Nephron (organoid): ENCODE measurements at regions not wholly inside any gene's neighbourhood (a gene's known extent, or its start where the extent isn't known, plus 50 kb on each side); places are given as distances from the start of the nearest gene placed in this dataset.
A peak's percentile ranks its signal among the peaks of the same experiment; 100 is the strongest.

Experiments
- H3K27ac Mint-ChIP-seq, 3 experiments: 2 replicates each; pipeline ENCODE4 v1.8.0; 2020; ENCODE audit warnings: mixed read lengths in 3 of 3, mild to moderate bottlenecking in 2 of 3, moderate library complexity in 1 of 3
- H3K27me3 Mint-ChIP-seq: 2 replicates; pipeline ENCODE4 v1.8.0; 2021; ENCODE audit warnings: low read depth, mild to moderate bottlenecking, moderate library complexity, mixed read lengths
- H3K36me3 Mint-ChIP-seq: 2 replicates; pipeline ENCODE4 v1.8.0; 2020; ENCODE audit warnings: low read depth, mixed read lengths
- H3K4me1 Mint-ChIP-seq: 2 replicates; pipeline ENCODE4 v1.8.0; 2020; ENCODE audit warnings: mixed read lengths
- H3K4me3 Mint-ChIP-seq, 3 experiments: 2 replicates each; pipeline ENCODE4 v1.8.0; 2020; ENCODE audit warnings: mild to moderate bottlenecking in 3 of 3, mixed read lengths in 3 of 3, moderate library complexity in 2 of 3
- H3K9me3 Mint-ChIP-seq: 2 replicates; pipeline ENCODE4 v1.8.0; 2020; ENCODE audit warnings: mixed read lengths
- CTCF ChIP-seq, 3 experiments: fragments of 200-600 bp; sonication (generic); IDR thresholded peaks; one replicate each; pipeline ENCODE4 v1.5.0; 2021; ENCODE audit warnings: antibody characterized with exemption in 3 of 3; ENCODE audit not compliant: unreplicated experiment in 3 of 3

- Mint-ChIP-seq H3K4me1 (no peaks in the 10 kb centered on the region), H3K27ac (no peak overlapping the region), H3K4me3 (no peak overlapping the region), H3K36me3 (no peaks in the 10 kb centered on the region), H3K9me3 (peaks cover 6% of the 10 kb centered on the region), H3K27me3 (no peaks in the 10 kb centered on the region)
- no peak for TF ChIP-seq CTCF (IDR thresholded peaks at IDR 0.05; ENCODE audit: unreplicated experiment in 3 of 3)
Measured at GRCh38 chr18:28972333-28972907, 795.5 kb upstream of the CDH2 start.

GRCh38 chr18:28963481-28963880 lies 786.6 kb upstream of the CDH2 start:
- Mint-ChIP-seq H3K9me3 (no peaks in the 10 kb centered on the region), H3K27me3 (no peaks in the 10 kb centered on the region), H3K4me3 (no peak overlapping the region), H3K36me3 (no peaks in the 10 kb centered on the region), H3K27ac (no peak overlapping the region), H3K4me1 (no peaks in the 10 kb centered on the region)
- no peak for TF ChIP-seq CTCF (IDR thresholded peaks at IDR 0.05; ENCODE audit: unreplicated experiment in 3 of 3)

GRCh38 chr18:28961669-28962228 lies 784.8 kb upstream of the CDH2 start:
- H3K4me3 Mint-ChIP-seq: no peak overlapping the region
- no peaks in the 10 kb centered on the region for H3K36me3 Mint-ChIP-seq
- no peak overlapping the region for H3K27ac Mint-ChIP-seq
- no peaks in the 10 kb centered on the region for H3K4me1 Mint-ChIP-seq
- no peaks in the 10 kb centered on the region for H3K27me3 Mint-ChIP-seq
- H3K9me3 Mint-ChIP-seq: no peaks in the 10 kb centered on the region
- TF ChIP-seq CTCF (IDR thresholded peaks at IDR 0.05; ENCODE audit: unreplicated experiment in 3 of 3): peak; percentile 15 to 58 (median 41)

GRCh38 chr18:28960146-28960545 lies 783.2 kb upstream of the CDH2 start:
- Mint-ChIP-seq H3K36me3 (no peaks in the 10 kb centered on the region), H3K27ac (no peak overlapping the region), H3K27me3 (no peaks in the 10 kb centered on the region), H3K4me3 (no peak overlapping the region), H3K9me3 (no peaks in the 10 kb centered on the region), H3K4me1 (no peaks in the 10 kb centered on the region)
- no peak for TF ChIP-seq CTCF (IDR thresholded peaks at IDR 0.05; ENCODE audit: unreplicated experiment in 3 of 3)

- H3K27me3 Mint-ChIP-seq: no peaks in the 10 kb centered on the region
- H3K9me3 Mint-ChIP-seq: peaks cover 22% of the 10 kb centered on the region
- no peaks in the 10 kb centered on the region for H3K4me1 Mint-ChIP-seq
- no peaks in the 10 kb centered on the region for H3K36me3 Mint-ChIP-seq
- no peak overlapping the region for H3K27ac Mint-ChIP-seq
- no peak for TF ChIP-seq CTCF (IDR thresholded peaks at IDR 0.05; ENCODE audit: unreplicated experiment in 3 of 3)
- no peak overlapping the region for H3K4me3 Mint-ChIP-seq
Measured at GRCh38 chr18:28952339-28952738, 775.4 kb upstream of the CDH2 start.

GRCh38 chr18:28947900-28948299 lies 771.0 kb upstream of the CDH2 start:
- peaks cover 20% of the 10 kb centered on the region for H3K9me3 Mint-ChIP-seq
- no peak for TF ChIP-seq CTCF (IDR thresholded peaks at IDR 0.05; ENCODE audit: unreplicated experiment in 3 of 3)
- no peaks in the 10 kb centered on the region for H3K4me1 Mint-ChIP-seq
- no peak overlapping the region for H3K27ac Mint-ChIP-seq
- H3K4me3 Mint-ChIP-seq: no peak overlapping the region
- no peaks in the 10 kb centered on the region for H3K36me3 Mint-ChIP-seq
- H3K27me3 Mint-ChIP-seq: no peaks in the 10 kb centered on the region
